GM13977 (cell line): ENCODE measurements at regions not wholly inside any gene's neighbourhood (a gene's known extent, or its start where the extent isn't known, plus 50 kb on each side); places are given as distances from the start of the nearest gene placed in this dataset.

Source experiments
- DNase-seq: peaks from one replicate; pipeline ENCODE4 v3.0.0; 2012; ENCODE audit warnings: low spot score
- CTCF ChIP-seq: IDR thresholded peaks from 2 replicates; pipeline ENCODE4 v1.5.1; 2012; ENCODE audit warnings: mild to moderate bottlenecking, control low read depth; ENCODE audit not compliant: insufficient read depth; ENCODE audit errors: extremely low read depth, missing control alignments
- in situ Hi-C: fragments of 300-500 bp; cut with MboI; formaldehyde crosslinking; loops from one replicate; pipeline ENCODE4 v1.12.0; 2022; ENCODE audit warnings: low sequenced_read_pairs, low pct_unique_long_range_greater_than_20kb, mixed read lengths, inconsistent platforms; ENCODE audit not compliant: unreplicated experiment

DNA sequence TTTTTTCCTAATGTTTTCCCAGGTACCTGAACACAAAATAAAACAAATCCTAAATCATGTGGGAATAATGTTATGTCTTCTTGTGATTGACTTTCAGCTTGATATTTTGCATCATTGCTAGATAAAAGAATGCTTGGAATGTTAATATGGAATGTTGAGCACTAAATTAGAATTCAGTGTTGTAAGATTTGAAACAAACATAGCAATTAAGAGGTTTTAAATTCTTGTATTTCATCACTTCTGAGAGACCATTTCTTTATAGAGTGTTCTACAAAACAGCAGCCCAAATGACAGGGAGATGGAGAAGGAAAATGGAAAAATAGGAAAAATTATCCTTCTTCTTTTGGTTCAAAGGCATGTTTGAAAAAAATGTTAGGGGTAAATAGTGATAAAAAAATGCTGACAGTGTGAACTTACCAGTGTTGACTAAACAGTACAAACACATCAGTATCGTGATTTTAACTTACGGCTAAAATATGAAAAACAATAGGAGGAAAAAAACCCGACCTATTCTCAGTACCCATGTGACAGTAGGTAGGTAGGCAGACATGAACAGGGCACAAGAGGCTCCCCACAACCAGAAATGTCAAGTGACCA, 102.6 kb upstream of the PDE5A start:
- in situ Hi-C loops, result no loop called here
- no peak for DNase-seq
- TF ChIP-seq CTCF, result no peak

- no peak for TF ChIP-seq CTCF
- in situ Hi-C loops, result no loop called here
- no peak for DNase-seq
Measured at GRCh38 chr4:119730671-119730950, 102.0 kb upstream of the PDE5A start.

DNA sequence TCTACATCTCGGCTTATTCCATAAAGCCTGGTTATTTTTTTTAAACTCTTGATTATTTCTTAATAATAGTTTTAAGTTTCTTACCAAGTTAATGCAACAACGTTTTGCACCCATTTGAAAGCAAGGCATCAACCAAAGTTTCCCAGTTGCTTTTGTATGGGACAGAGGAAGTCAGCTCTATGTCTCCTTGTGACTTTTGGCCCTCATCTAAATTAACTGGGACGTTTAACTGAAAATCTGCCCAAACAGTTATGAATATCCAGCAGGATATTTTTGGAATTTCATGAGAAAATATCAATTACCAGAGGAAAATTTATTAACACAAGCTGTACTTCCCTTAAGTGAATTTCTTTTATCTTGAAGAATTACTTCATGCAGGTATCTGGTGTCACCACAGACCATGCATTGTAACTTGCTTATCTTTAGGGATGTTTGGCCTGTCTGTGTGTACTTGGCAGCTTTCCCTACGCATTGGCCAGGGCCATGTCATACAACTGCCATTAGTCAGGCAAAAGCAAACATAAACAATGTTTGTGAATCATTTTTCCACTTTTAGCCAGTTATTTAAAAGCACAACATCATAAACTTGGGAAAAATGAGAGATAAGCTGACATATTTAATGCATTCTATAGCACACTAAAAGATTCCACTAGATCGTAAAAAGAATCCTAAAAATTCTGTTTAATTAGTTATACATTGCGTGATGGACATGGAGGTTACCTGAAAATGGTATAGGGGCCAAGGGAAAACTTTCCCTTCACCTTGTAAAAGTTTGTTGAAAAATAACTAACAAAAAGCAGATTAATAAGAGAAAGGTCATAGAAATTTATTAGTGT, 101.4 kb upstream of the PDE5A start:
- in situ Hi-C loops, result no loop called here
- DNase-seq, result no peak
- TF ChIP-seq CTCF, result no peak

DNA sequence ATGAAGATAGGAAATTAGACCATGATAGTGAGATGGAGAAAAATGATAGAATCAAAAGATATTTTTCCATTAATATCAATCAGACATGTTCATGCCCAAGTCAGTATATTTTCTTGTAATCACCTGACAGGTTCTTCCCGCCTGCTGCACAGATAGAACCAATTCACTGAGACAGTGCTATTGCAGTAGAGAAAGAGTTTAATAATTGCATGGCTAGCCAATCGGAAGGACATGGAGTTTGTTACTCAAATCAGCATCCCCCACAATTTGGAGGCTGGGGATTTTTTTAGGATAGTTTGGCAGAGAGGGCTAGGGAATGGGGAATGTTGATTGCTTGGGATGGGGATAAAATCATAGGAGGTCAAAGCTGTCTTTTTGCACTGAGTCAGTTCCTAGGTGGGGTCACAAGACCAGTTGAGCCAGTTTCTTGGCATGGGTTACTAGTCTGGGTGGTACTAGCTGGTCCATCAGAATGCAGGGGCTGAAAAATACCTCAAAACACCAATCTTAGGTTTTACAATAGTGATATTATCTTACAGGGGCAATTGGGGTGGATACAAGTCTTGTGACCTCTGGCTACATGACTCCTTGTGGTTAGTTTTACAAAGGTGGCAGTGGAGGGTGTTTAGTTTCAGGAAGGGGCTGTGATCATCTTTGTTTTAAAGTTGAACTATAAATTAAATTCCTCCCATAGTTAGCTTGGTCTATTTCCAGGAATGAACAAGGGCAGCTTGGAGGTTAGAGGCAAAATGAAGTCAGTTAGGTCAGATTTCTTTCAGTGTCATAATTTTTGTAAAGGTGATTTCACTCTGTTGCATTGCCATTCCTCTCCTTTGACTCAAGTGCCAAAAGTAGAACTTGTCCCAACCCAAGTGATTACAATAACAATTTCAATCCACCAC, 100.3 kb upstream of the PDE5A start:
- no peak for TF ChIP-seq CTCF
- in situ Hi-C loops, result no loop called here

DNA sequence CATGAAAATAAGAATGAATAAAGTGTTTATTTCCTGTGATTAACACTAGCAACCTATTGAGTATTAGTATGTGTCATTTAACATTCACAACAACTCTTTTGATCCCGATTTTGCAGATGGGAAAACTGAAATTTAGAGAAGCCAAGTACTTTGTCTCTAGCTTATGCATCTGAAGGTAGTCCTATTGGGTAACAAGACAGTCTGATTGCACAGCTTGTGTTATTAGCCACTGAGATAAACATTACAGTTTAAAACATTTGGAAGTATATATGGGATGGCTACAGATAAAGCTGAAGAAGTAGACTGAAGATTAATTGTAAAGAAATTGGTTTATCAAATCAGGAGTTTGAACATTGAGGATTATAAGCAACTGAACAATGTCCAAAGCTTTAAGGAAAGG, 99.6 kb upstream of the PDE5A start:
- DNase-seq, result no peak
- no peak for TF ChIP-seq CTCF
- in situ Hi-C loops, result no loop called here

More for the DNA sequence above, 100.3 kb upstream of the PDE5A start:
- no peak for DNase-seq

GRCh38 chr4:119726505-119726904, 97.9 kb upstream of the PDE5A start:
- DNase-seq, result no peak
- TF ChIP-seq CTCF, result no peak
- in situ Hi-C loops, result no loop called here
